MM.1S (cell line): ENCODE measurements at regions not wholly inside any gene's neighbourhood (a gene's known extent, or its start where the extent isn't known, plus 50 kb on each side); places are given as distances from the start of the nearest gene placed in this dataset.

Source experiments
- EZH2phosphoT487 ChIP-seq: fragments of 300-600 bp; sonication (generic); IDR thresholded peaks from 2 replicates; pipeline ENCODE4 v1.6.1; 2018; ENCODE audit warnings: antibody characterized with exemption, low read length
- TF ChIP-seq, protein P1 (sequence below): fragments of 300-600 bp; sonication (generic); IDR thresholded peaks from 2 replicates; pipeline ENCODE4 v1.5.1; 2016; ENCODE audit warnings: antibody characterized with exemption, low read length, mixed read lengths

- TF ChIP-seq EZH2phosphoT487 = no peak
- TF ChIP-seq, protein P1, sequence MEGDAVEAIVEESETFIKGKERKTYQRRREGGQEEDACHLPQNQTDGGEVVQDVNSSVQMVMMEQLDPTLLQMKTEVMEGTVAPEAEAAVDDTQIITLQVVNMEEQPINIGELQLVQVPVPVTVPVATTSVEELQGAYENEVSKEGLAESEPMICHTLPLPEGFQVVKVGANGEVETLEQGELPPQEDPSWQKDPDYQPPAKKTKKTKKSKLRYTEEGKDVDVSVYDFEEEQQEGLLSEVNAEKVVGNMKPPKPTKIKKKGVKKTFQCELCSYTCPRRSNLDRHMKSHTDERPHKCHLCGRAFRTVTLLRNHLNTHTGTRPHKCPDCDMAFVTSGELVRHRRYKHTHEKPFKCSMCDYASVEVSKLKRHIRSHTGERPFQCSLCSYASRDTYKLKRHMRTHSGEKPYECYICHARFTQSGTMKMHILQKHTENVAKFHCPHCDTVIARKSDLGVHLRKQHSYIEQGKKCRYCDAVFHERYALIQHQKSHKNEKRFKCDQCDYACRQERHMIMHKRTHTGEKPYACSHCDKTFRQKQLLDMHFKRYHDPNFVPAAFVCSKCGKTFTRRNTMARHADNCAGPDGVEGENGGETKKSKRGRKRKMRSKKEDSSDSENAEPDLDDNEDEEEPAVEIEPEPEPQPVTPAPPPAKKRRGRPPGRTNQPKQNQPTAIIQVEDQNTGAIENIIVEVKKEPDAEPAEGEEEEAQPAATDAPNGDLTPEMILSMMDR = no peak
These were observed 61.4 kb upstream of the ZCCHC13 start for GRCh38 chrX:74242484-74243138.
